Astrocyte (in vitro differentiated cells and primary cell): ENCODE measurements at regions not wholly inside any gene's neighbourhood (a gene's known extent, or its start where the extent isn't known, plus 50 kb on each side); places are given as distances from the start of the nearest gene placed in this dataset.

Experiments used
- CTCF ChIP-seq: IDR thresholded peaks from 2 replicates; pipeline ENCODE4 v1.5.1; 2011; ENCODE audit warnings: low read depth, mild to moderate bottlenecking, inconsistent platforms, low read length, moderate library complexity; ENCODE audit not compliant: insufficient read depth
- EZH2 ChIP-seq: IDR thresholded peaks from 2 replicates; pipeline ENCODE4 v1.6.1; 2012; ENCODE audit warnings: mild to moderate bottlenecking, low read length, inconsistent platforms; ENCODE audit not compliant: insufficient read depth

GRCh38 chr5:174607205-174607604, 117.2 kb upstream of the MSX2 start:
- TF ChIP-seq CTCF (no peak), EZH2 (no peak)
